DOHH2 (cell line): ENCODE measurements at regions not wholly inside any gene's neighbourhood (a gene's known extent, or its start where the extent isn't known, plus 50 kb on each side); places are given as distances from the start of the nearest gene placed in this dataset.

Source experiments
- CTCF ChIP-seq: fragments of 200-600 bp; sonication (generic); IDR thresholded peaks from one replicate; pipeline ENCODE4 v1.5.1; 2014; ENCODE audit warnings: antibody characterized with exemption, mild to moderate bottlenecking, low read depth, low read length; ENCODE audit not compliant: poor library complexity, severe bottlenecking
- EZH2phosphoT487 ChIP-seq: fragments of 200-600 bp; sonication (generic); IDR thresholded peaks from 2 replicates; pipeline ENCODE4 v1.6.1; 2017; ENCODE audit warnings: borderline replicate concordance, mild to moderate bottlenecking, antibody characterized with exemption, low read length, moderate library complexity, mixed read lengths

GRCh38 chr7:17067691-17068090 is 185.9 kb upstream of the AGR3 start:
- TF ChIP-seq CTCF = no peak
- TF ChIP-seq EZH2phosphoT487 = no peak
